ENCODE measurements at regions not wholly inside any gene's neighbourhood (a gene's known extent, or its start where the extent isn't known, plus 50 kb on each side); places are given as distances from the start of the nearest gene placed in this dataset.
"Not testable (repeated sequence)": the region's sequence is repeated elsewhere in the genome, so short reads cannot be mapped to it uniquely, and the experiment has no call there.

- no peak for DNase-seq (ENCODE audit: low spot score)
Measured at GRCh38 chr1:166307261-166308188, 140.7 kb upstream of the FAM78B start.

DNA sequence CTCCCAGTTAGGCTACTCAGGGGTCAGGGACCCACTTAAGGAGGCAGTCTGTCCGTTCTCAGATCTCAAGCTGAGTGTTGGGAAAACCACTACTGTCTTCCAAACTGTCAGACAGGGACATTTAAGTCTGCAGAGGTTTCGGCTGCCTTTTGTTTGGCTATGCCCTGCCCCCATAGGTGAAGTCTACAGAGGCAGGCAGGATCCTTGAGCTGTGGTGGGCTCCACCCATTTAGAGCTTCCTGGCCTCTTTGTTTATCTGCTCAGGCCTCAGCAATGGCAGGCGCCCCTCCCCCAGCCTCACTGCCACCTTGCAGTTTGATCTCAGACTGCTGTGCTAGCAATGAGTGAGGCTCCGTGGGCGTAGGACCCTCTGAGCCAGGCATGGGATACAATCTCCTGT is 149.5 kb upstream of the FAM78B start:
- not testable (repeated sequence) for DNase-seq (ENCODE audit: low spot score)

GRCh38 chr1:166322470-166322869 is 155.7 kb upstream of the FAM78B start:
- no peak for DNase-seq (ENCODE audit: low spot score)

DNA sequence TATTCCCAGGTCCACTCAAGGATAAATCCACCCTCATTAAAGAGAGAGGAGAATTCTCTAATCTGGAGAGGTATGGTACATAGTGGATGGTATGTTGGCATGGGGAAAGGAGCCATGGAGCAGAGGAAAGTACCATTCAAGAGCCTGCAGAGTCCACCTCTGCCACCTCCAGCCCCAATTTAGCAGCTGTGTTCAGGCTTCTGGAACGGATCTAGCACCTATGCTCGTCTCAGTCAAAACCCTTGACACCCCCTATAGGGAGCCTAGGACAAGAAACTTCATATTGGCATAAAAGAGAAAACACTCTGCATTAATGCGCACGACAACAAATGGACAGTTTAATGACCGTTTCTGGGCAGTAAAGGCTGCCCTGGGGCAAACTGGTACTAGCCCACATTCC is 161.1 kb upstream of the FAM78B start:
- DNase-seq (ENCODE audit: low spot score): no peak

GRCh38 chr1:166328956-166329355 is 162.2 kb upstream of the FAM78B start:
- DNase-seq (ENCODE audit: low spot score): no peak

GRCh38 chr1:166330096-166330495 is 163.3 kb upstream of the FAM78B start:
- DNase-seq (ENCODE audit: low spot score): no peak

DNA sequence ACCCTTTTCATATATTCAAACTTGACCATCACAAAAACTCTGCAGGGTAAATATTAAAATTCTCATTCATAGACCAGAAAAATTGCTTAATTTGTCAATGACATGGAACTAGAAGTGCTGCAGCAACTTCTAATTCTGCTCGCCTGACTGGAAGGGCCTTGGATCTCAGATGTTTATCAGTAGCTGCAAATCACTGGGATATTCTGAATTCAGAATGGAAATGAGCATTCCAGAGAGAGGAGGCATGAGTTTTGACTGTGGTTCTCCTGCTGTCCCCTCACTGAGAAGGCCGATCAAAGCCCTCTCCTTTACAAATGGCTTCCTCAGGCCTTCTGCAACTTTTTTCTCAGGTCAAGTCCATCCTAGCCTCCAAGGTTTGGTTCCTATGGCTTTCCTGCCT is 171.3 kb upstream of the FAM78B start:
- no peak for DNase-seq (ENCODE audit: low spot score)

- DNase-seq (ENCODE audit: low spot score): no peak
Measured at GRCh38 chr1:166340709-166341108, 173.9 kb upstream of the FAM78B start.

GRCh38 chr1:166343276-166343675 is 176.5 kb upstream of the FAM78B start:
- no peak for DNase-seq (ENCODE audit: low spot score)

GRCh38 chr1:166350490-166350889 is 183.7 kb upstream of the FAM78B start:
- no peak for DNase-seq (ENCODE audit: low spot score)

DNA sequence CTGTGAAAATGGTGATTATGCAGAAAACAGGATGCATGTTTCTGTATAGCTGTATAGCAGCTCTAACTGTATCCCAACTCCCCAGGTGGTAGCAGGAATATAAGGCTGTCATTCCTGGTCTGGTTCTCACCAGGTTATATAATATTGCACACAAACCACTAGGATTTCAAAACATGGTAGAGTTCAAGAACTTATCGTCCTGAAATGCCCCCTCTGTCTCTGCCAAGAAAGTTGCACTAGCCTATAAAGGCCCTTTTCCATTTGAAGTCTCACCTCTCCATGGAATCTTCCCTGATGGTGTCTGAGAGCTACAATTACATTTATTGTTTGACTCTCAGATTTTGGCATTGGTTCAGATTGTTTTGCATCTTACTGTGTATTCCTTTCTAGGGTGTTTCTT is 184.9 kb upstream of the FAM78B start:
- DNase-seq (ENCODE audit: low spot score): no peak

- no peak for DNase-seq (ENCODE audit: low spot score)
Measured at GRCh38 chr1:166353213-166353612, 186.4 kb upstream of the FAM78B start.

- DNase-seq (ENCODE audit: low spot score): no peak
Measured at GRCh38 chr1:166354406-166354805, 187.6 kb upstream of the FAM78B start.

GRCh38 chr1:166365081-166365480 is 198.3 kb upstream of the FAM78B start:
- DNase-seq (ENCODE audit: low spot score): no peak

DNA sequence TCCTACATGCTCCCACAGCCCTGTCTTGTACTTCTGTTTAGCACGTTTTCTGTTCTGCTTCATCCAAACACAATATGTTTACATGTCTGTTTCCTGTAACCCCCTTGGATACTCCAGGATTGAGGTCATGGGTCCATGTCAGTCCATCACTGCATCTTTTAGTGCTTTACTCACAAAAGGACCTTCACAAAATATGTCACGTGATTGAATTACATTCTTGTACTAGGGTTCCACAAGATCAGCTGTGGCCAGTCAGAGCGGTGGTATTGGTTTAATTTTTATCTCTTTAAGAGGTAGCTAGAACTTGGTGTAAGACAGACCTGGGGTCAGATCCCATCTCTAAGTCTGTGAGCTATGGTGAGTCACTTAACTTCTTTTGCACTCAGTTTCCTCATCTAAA is 201.2 kb upstream of the FAM78B start:
- DNase-seq (ENCODE audit: low spot score): no peak

DNA sequence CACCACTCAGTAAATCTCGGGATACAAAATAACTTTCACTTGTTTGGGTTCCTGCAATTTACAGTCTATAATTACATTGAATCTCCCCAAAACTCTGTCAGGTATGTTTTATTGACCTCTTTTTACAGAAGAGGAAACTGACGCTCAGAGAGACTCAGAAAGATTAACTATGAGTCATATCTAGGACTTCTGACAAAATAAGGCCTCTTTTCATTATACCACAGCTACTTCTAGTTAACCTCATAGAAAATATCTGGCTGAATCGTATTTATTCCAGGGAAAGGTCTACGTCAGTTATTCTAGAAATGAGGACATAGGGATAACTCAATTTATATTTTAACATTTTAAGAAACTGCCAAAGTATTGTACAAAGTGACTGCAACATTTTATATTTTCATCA is 211.1 kb upstream of the FAM78B start:
- no peak for DNase-seq (ENCODE audit: low spot score)

DNA sequence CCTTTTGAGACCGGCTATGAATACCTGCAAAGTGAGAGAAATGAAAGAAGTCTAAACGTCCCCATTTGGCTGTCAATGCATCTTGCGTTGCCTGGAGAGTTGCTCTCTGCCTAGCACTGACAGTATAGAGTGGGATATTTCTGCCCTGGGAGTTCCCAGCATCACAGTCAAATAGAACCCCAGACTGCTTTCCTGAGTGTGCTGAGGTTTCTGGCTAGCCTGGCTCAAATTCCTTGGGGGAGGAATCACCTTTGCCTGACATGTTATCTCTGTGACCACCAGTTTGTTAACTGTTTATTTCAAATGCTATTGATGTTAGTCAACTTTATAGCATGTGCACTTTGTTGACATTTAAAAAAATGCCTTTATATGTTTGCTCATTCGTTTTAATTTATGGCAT is 212.0 kb upstream of the FAM78B start:
- DNase-seq (ENCODE audit: low spot score): no peak

DNA sequence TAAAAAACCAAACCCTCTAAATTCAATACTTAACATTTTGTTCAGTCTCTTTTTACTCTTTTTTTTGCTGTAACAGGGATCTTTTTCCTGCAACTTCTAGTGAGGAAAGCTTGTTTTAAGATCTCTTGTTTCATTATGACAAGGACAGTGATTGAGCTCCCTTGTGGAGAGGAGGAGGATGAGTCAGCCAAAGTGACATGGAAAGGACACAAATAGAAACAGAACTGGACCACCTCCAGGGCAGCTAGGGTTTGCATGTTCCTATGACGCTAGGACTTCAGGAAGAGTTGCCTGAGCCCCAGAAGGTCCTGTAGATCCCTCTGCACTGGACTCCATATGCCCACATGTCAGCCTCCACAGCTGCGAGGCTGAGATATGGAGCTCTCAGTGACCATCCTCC is 212.6 kb upstream of the FAM78B start:
- DNase-seq (ENCODE audit: low spot score): no peak

- DNase-seq (ENCODE audit: low spot score): no peak
Measured at GRCh38 chr1:166383137-166383536, 216.3 kb upstream of the FAM78B start.

GRCh38 chr1:166383635-166384346 is 217.0 kb upstream of the FAM78B start:
- no peak for DNase-seq (ENCODE audit: low spot score)

DNA sequence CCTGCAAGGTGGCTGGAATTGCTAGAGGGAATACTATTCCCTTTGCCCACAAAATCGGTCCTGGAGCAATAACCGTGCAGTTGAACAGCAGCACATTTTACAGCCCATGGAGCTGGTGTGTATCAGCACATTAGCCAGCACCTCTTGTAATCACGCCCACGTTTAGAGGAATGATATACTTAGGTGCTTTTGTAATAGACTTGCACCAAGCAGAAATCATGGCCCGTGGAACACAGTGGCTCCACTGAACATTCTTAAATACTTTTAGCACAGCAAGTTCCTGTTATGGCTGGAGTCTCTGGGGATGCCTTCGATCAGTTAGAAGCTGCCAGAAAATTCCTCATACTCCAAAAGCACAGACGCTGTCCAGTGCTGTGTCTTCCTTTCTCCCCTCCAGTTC is 218.1 kb upstream of the FAM78B start:
- no peak for DNase-seq (ENCODE audit: low spot score)

DNA sequence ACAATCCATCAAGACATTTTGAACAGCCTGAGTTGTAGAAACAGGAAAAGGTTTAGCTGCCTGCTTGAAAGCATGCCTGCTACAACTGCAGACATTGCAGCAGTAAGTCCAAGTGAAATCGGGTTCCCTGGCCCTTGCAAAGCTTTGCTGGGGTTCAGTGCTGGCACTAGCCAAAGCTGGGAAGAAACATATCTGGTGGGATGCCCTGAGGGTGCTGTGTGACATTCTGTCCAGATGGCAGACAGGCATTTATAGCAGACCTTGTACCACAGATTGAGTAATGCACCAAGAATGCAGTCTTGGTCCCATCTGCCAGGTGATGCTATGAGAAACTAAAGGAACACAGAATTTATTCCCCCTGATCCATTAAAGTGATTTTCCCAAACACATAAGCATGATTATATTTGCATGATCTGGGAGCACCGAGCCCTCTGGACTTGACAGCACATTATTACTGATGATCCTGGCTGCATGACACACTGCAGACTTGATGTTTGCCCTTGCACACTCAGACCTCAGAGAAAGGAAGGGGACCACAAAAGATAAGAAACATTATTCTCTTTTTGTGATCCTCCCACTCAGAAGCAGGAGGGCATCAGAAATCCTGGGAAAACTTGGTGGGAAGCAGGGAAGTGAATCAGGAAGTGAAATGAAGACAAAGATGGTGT is 223.7 kb upstream of the FAM78B start:
- DNase-seq (ENCODE audit: low spot score): no peak
